Panc1 (cell line): ENCODE measurements at regions not wholly inside any gene's neighbourhood (a gene's known extent, or its start where the extent isn't known, plus 50 kb on each side); places are given as distances from the start of the nearest gene placed in this dataset.

Experiments
- ATAC-seq: fragments of 200-7000 bp; cut with Tn5 transposase; 2 replicates; pipeline ENCODE4 v1.9.1; 2020; ENCODE audit warnings: mild to moderate bottlenecking, moderate library complexity
- BruUV-seq: library from RNA; stranded (reverse); fragments of 400-500 nt; replicated peaks from 2 replicates; lab custom pipeline; 2021; lab: Mats Ljungman, UMichigan
- CTCF ChIA-PET: fragments of 300-600 bp; sonication (Branson Sonifier 250); formaldehyde crosslinking; loops from one replicate; lab custom pipeline; 2022; ENCODE audit warnings: antibody characterized with exemption; lab: Charles Lee
- POLR2A ChIA-PET: fragments of 300-600 bp; sonication (Branson Sonifier 250); formaldehyde crosslinking; loops from one replicate; lab custom pipeline; 2022; ENCODE audit warnings: antibody characterized with exemption; lab: Charles Lee
- DNase-seq: peaks from one replicate; pipeline ENCODE4 v3.0.0-alpha.2; 2010; ENCODE audit warnings: low read depth, low spot score
- H3K27ac ChIP-seq: 2 replicates; pipeline ENCODE4 v1.5.1; 2011; ENCODE audit warnings: mild to moderate bottlenecking, low read length, inconsistent platforms
- H3K27me3 ChIP-seq: fragments of 200-500 bp; sonication (Bioruptor generic); 2 replicates; pipeline ENCODE4 v1.6.0; 2014; ENCODE audit warnings: low read length, inconsistent platforms; ENCODE audit not compliant: control insufficient read depth, insufficient read depth
- H3K36me3 ChIP-seq: fragments of 200-500 bp; sonication (Bioruptor generic); 2 replicates; pipeline ENCODE4 v1.5.1; 2014; ENCODE audit warnings: inconsistent platforms, mild to moderate bottlenecking, low read length, moderate library complexity; ENCODE audit not compliant: control insufficient read depth, insufficient read depth
- H3K4me1 ChIP-seq: 2 replicates; pipeline ENCODE4 v1.5.1; 2011; ENCODE audit warnings: inconsistent platforms, mild to moderate bottlenecking, low read length, moderate library complexity; ENCODE audit not compliant: control insufficient read depth, insufficient read depth
- H3K4me3 ChIP-seq, 2 experiments: 2 replicates each; pipeline ENCODE4 v1.5.1; 2011 to 2012; ENCODE audit warnings: low read depth in 2 of 2, low read length in 2 of 2, mild to moderate bottlenecking in 2 of 2, inconsistent platforms in 1 of 2, moderate library complexity in 1 of 2
- H3K9me3 ChIP-seq: fragments of 200-500 bp; sonication (Bioruptor generic); 2 replicates; pipeline ENCODE4 v1.5.1; 2014; ENCODE audit warnings: low read depth, mild to moderate bottlenecking, inconsistent platforms, low read length, moderate library complexity; ENCODE audit not compliant: control insufficient read depth, insufficient read depth
- POLR2AphosphoS5 ChIP-seq: IDR thresholded peaks from 2 replicates; pipeline ENCODE4 v1.6.1; 2012; ENCODE audit warnings: mild to moderate bottlenecking, low read depth, low read length, moderate library complexity
- SIN3A ChIP-seq: IDR thresholded peaks from 2 replicates; pipeline ENCODE4 v1.6.1; 2012; ENCODE audit warnings: low read depth, mild to moderate bottlenecking, low read length, moderate library complexity, borderline replicate concordance; ENCODE audit not compliant: insufficient read depth
- TCF7L2 ChIP-seq: IDR thresholded peaks from 2 replicates; pipeline ENCODE4 v1.6.1; 2011; ENCODE audit warnings: mild to moderate bottlenecking, low read depth, low read length, inconsistent platforms
- in situ Hi-C: cut with HindIII; loops from 2 replicates; pipeline ENCODE4 v1.10.0; 2016; ENCODE audit warnings: low sequenced_read_pairs, low pct_unique_long_range_greater_than_20kb
- intact Hi-C: fragments of 100-400 bp; cut with micrococcal nuclease; formaldehyde crosslinking; loops from one replicate; pipeline ENCODE4 v1.10.0; 2022; ENCODE audit not compliant: unreplicated experiment
- TF ChIP-seq, protein P1 (sequence below): fragments of 450-650 bp; IDR thresholded peaks from 2 replicates; pipeline ENCODE4 v1.5.1; 2017; ENCODE audit warnings: mild to moderate bottlenecking
- TF ChIP-seq, protein P2 (sequence below), 2 experiments: IDR thresholded peaks; 2 replicates each; pipeline ENCODE4 v1.6.1; 2011 to 2012; ENCODE audit warnings: low read depth in 2 of 2, control low read depth in 1 of 2, low read length in 1 of 2, mild to moderate bottlenecking in 1 of 2, moderate library complexity in 1 of 2; ENCODE audit not compliant: insufficient read depth in 1 of 2

DNA sequence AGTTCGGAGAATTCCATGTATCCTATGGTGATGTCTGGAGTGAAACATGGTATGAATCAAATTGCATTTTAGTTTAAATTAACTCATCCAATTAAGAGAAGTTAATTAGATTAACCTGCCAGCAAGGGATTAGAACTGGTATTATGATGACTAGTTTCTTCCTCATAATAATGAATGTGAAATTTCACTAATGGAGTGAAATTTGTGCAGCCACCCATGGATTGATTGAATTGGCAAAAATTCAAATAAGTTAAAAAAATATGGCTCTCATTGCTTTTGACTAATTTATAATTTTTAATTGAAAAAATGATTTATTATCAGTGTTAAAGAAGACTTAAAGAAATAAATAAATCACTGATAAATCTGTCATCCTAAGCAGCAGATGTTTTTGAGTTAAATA is 232.0 kb downstream of the KCNRG start:
- Histone ChIP-seq H3K27ac (peak overlapping the region; percentile 94; the same call in 1 of the 2 replicates), H3K4me1 (peaks cover 24% of the 10 kb centered on the region), H3K4me3 (no peak overlapping the region), H3K9me3 (peaks cover 6% of the 10 kb centered on the region; the same call in 1 of the 2 replicates), H3K27me3 (no peaks in the 10 kb centered on the region), H3K36me3 (no peaks in the 10 kb centered on the region)
- intact Hi-C loops (no loop called here), in situ Hi-C loops (no loop called here)
- CTCF ChIA-PET, result no interaction called here
- DNase-seq (no peak), ATAC-seq (no peak)
- no TSS peak for BruUV-seq
- TF ChIP-seq, protein P1, sequence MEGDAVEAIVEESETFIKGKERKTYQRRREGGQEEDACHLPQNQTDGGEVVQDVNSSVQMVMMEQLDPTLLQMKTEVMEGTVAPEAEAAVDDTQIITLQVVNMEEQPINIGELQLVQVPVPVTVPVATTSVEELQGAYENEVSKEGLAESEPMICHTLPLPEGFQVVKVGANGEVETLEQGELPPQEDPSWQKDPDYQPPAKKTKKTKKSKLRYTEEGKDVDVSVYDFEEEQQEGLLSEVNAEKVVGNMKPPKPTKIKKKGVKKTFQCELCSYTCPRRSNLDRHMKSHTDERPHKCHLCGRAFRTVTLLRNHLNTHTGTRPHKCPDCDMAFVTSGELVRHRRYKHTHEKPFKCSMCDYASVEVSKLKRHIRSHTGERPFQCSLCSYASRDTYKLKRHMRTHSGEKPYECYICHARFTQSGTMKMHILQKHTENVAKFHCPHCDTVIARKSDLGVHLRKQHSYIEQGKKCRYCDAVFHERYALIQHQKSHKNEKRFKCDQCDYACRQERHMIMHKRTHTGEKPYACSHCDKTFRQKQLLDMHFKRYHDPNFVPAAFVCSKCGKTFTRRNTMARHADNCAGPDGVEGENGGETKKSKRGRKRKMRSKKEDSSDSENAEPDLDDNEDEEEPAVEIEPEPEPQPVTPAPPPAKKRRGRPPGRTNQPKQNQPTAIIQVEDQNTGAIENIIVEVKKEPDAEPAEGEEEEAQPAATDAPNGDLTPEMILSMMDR, result no peak
- no peak for TF ChIP-seq TCF7L2
- TF ChIP-seq SIN3A, result no peak
- TF ChIP-seq, protein P2, sequence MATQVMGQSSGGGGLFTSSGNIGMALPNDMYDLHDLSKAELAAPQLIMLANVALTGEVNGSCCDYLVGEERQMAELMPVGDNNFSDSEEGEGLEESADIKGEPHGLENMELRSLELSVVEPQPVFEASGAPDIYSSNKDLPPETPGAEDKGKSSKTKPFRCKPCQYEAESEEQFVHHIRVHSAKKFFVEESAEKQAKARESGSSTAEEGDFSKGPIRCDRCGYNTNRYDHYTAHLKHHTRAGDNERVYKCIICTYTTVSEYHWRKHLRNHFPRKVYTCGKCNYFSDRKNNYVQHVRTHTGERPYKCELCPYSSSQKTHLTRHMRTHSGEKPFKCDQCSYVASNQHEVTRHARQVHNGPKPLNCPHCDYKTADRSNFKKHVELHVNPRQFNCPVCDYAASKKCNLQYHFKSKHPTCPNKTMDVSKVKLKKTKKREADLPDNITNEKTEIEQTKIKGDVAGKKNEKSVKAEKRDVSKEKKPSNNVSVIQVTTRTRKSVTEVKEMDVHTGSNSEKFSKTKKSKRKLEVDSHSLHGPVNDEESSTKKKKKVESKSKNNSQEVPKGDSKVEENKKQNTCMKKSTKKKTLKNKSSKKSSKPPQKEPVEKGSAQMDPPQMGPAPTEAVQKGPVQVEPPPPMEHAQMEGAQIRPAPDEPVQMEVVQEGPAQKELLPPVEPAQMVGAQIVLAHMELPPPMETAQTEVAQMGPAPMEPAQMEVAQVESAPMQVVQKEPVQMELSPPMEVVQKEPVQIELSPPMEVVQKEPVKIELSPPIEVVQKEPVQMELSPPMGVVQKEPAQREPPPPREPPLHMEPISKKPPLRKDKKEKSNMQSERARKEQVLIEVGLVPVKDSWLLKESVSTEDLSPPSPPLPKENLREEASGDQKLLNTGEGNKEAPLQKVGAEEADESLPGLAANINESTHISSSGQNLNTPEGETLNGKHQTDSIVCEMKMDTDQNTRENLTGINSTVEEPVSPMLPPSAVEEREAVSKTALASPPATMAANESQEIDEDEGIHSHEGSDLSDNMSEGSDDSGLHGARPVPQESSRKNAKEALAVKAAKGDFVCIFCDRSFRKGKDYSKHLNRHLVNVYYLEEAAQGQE (IDR thresholded peaks at IDR 0.05; ENCODE audit: insufficient read depth in 1 of 2, low read depth in 2 of 2, low read length in 1 of 2), result no peak
- no peak for TF ChIP-seq POLR2AphosphoS5
- POLR2A ChIA-PET, result no interaction called here

DNA sequence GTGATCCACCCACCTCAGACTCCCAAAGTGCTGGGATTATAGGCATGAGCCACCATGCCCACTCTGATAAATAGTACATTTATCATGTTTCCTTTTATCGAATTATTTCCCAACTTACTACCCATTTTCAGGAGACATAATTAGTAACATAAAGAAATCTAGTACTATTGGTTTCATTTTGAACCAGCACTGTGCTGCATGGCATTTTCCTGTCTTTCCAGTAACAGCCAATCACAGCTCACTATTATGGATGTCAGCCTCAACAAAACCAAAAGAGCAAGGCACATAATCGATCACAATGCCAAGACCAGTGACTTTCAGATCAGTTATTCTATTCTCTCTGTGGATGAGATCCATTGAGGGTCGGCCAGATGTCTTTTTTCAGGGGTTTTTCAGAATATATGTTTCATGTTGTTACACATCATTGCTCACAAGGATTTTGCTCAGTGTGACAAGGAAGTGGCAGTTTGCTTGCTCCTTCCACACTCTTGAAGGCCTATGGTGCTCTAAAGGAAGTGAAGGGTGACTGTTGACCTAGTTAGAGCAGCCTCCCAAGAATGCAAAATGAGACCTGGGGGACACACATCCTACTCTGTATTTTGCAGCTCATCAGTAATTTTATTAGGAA is 233.4 kb downstream of the KCNRG start:
- POLR2A ChIA-PET, result no interaction called here
- H3K27me3 ChIP-seq, result no peaks in the 10 kb centered on the region

More for the DNA sequence above, 233.4 kb downstream of the KCNRG start:
- H3K4me3 ChIP-seq, result no peak overlapping the region
- H3K9me3 ChIP-seq, result peaks cover 6% of the 10 kb centered on the region; the same call in 1 of the 2 replicates
- in situ Hi-C loops (no loop called here), intact Hi-C loops (no loop called here)
- ATAC-seq (no peak), DNase-seq (no peak)
- H3K4me1 ChIP-seq, result peaks cover 19% of the 10 kb centered on the region
- H3K36me3 ChIP-seq, result no peaks in the 10 kb centered on the region
- BruUV-seq, result no TSS peak
- TF ChIP-seq TCF7L2, result no peak
- no peak for TF ChIP-seq POLR2AphosphoS5
- TF ChIP-seq SIN3A, result no peak
- TF ChIP-seq, protein P2 (IDR thresholded peaks at IDR 0.05; ENCODE audit: insufficient read depth in 1 of 2, low read depth in 2 of 2, low read length in 1 of 2), result no peak
- TF ChIP-seq, protein P1, result no peak
- peak overlapping the region; percentile 73; the same call in 1 of the 2 replicates for H3K27ac ChIP-seq
- CTCF ChIA-PET, result no interaction called here
